Astrocyte (in vitro differentiated cells and primary cell): ENCODE measurements at regions not wholly inside any gene's neighbourhood (a gene's known extent, or its start where the extent isn't known, plus 50 kb on each side); places are given as distances from the start of the nearest gene placed in this dataset.

Source experiments
- CTCF ChIP-seq: IDR thresholded peaks from 2 replicates; pipeline ENCODE4 v1.5.1; 2011; ENCODE audit warnings: low read depth, mild to moderate bottlenecking, inconsistent platforms, low read length, moderate library complexity; ENCODE audit not compliant: insufficient read depth
- EZH2 ChIP-seq: IDR thresholded peaks from 2 replicates; pipeline ENCODE4 v1.6.1; 2012; ENCODE audit warnings: mild to moderate bottlenecking, low read length, inconsistent platforms; ENCODE audit not compliant: insufficient read depth

GRCh38 chr3:106059953-106060517 is 191.2 kb upstream of the CBLB start:
- no peak for TF ChIP-seq CTCF
- no peak for TF ChIP-seq EZH2
